ENCODE measurements at regions not wholly inside any gene's neighbourhood (a gene's known extent, or its start where the extent isn't known, plus 50 kb on each side); places are given as distances from the start of the nearest gene placed in this dataset.
"Not testable (repeated sequence)": the region's sequence is repeated elsewhere in the genome, so short reads cannot be mapped to it uniquely, and the experiment has no call there.

- DNase-seq (ENCODE audit: low read depth), result no peak
These were observed 302.4 kb upstream of the FAM174A start for GRCh38 chr5:100232736-100233135.

GRCh38 chr5:100188778-100189177, 346.4 kb upstream of the FAM174A start:
- no peak for DNase-seq (ENCODE audit: low read depth)

- DNase-seq (ENCODE audit: low read depth), result no peak
These were observed 346.8 kb upstream of the FAM174A start for GRCh38 chr5:100188339-100188738.

- no peak for DNase-seq (ENCODE audit: low read depth)
These were observed 349.0 kb upstream of the FAM174A start for GRCh38 chr5:100186181-100186580.

- no peak for DNase-seq (ENCODE audit: low read depth)
These were observed 352.8 kb upstream of the FAM174A start for GRCh38 chr5:100182402-100182801.

- no peak for DNase-seq (ENCODE audit: low read depth)
These were observed 359.8 kb upstream of the FAM174A start for GRCh38 chr5:100175346-100175745.

- no peak for DNase-seq (ENCODE audit: low read depth)
These were observed 369.9 kb upstream of the FAM174A start for GRCh38 chr5:100165309-100165708.

GRCh38 chr5:100161868-100162267, 373.3 kb upstream of the FAM174A start:
- no peak for DNase-seq (ENCODE audit: low read depth)

- DNase-seq (ENCODE audit: low read depth), result no peak
These were observed 378.1 kb upstream of the FAM174A start for GRCh38 chr5:100157066-100157465.

GRCh38 chr5:100148239-100148638, 386.9 kb upstream of the FAM174A start:
- no peak for DNase-seq (ENCODE audit: low read depth)

GRCh38 chr5:100142607-100143006, 392.6 kb upstream of the FAM174A start:
- no peak for DNase-seq (ENCODE audit: low read depth)

GRCh38 chr5:100131161-100131560, 404.0 kb upstream of the FAM174A start:
- DNase-seq (ENCODE audit: low read depth), result no peak

- DNase-seq (ENCODE audit: low read depth), result no peak
These were observed 404.9 kb upstream of the FAM174A start for GRCh38 chr5:100130307-100130706.

GRCh38 chr5:100119903-100120302, 415.3 kb upstream of the FAM174A start:
- DNase-seq (ENCODE audit: low read depth), result no peak

GRCh38 chr5:100110497-100110896, 424.7 kb upstream of the FAM174A start:
- DNase-seq (ENCODE audit: low read depth), result no peak

- DNase-seq (ENCODE audit: low read depth), result no peak
These were observed 426.3 kb upstream of the FAM174A start for GRCh38 chr5:100108883-100109282.

- DNase-seq (ENCODE audit: low read depth), result not testable (repeated sequence)
These were observed 431.5 kb upstream of the FAM174A start for GRCh38 chr5:100103592-100104119.

GRCh38 chr5:100101466-100101865, 433.7 kb upstream of the FAM174A start:
- DNase-seq (ENCODE audit: low read depth), result not testable (repeated sequence)

- DNase-seq (ENCODE audit: low read depth), result not testable (repeated sequence)
These were observed 438.8 kb upstream of the FAM174A start for GRCh38 chr5:100096328-100096727.

- not testable (repeated sequence) for DNase-seq (ENCODE audit: low read depth)
These were observed 454.5 kb upstream of the FAM174A start for GRCh38 chr5:100080703-100081102.

- DNase-seq (ENCODE audit: low read depth), result not testable (repeated sequence)
These were observed 456.0 kb upstream of the FAM174A start for GRCh38 chr5:100079163-100079562.

GRCh38 chr5:100066020-100066419, 469.2 kb upstream of the FAM174A start:
- not testable (repeated sequence) for DNase-seq (ENCODE audit: low read depth)

- DNase-seq (ENCODE audit: low read depth), result no peak
These were observed 491.7 kb upstream of the FAM174A start for GRCh38 chr5:100043475-100043874.

- DNase-seq (ENCODE audit: low read depth), result no peak
These were observed 508.6 kb upstream of the FAM174A start for GRCh38 chr5:100026606-100027005.

- DNase-seq (ENCODE audit: low read depth), result no peak
These were observed 511.6 kb upstream of the FAM174A start for GRCh38 chr5:100023536-100023935.

Measured in HS-27A (cell line).